ENCODE measurements at regions not wholly inside any gene's neighbourhood (a gene's known extent, or its start where the extent isn't known, plus 50 kb on each side); places are given as distances from the start of the nearest gene placed in this dataset.

- H3K27me3 ChIP-seq (replicated peaks; ENCODE audit: insufficient read depth, low read depth, low read length, poor library complexity), result no peaks in the 10 kb centered on the region
- H3K9me3 ChIP-seq (ENCODE audit: low read depth, low read length, poor library complexity, severe bottlenecking), result no peaks in the 10 kb centered on the region
- ChIA-PET POLR2A (ENCODE audit: low non-redundant PET) (no interaction called here), CTCF (no interaction called here)
- no peak for DNase-seq (ENCODE audit: low spot score)
- H3K36me3 ChIP-seq (ENCODE audit: insufficient read depth, low read length, poor library complexity, severe bottlenecking), result no peaks in the 10 kb centered on the region
- TF ChIP-seq EZH2 (IDR thresholded peaks at IDR 0.05; ENCODE audit: borderline replicate concordance, low read depth, low read length, poor library complexity, severe bottlenecking) (no peak), CTCF (conservative IDR thresholded peaks at IDR 0.05; ENCODE audit: low read depth, low read length) (no peak)
- no peak overlapping the region for H3K4me3 ChIP-seq (ENCODE audit: low read depth, low read length, poor library complexity, severe bottlenecking)
- no peak overlapping the region for H3K27ac ChIP-seq (ENCODE audit: low read depth, low read length, poor library complexity, severe bottlenecking)
- BruUV-seq (replicated peaks), result no TSS peak
- intact Hi-C loops (cut with micrococcal nuclease; ENCODE audit: unreplicated experiment), result no loop called here
- no peaks in the 10 kb centered on the region for H3K4me1 ChIP-seq (ENCODE audit: insufficient read depth, low read length, poor library complexity, severe bottlenecking)
Observed at GRCh38 chr11:33558097-33558496, 142.5 kb downstream of the C11orf91 start.

- DNase-seq (ENCODE audit: low spot score), result no peak
- no TSS peak for BruUV-seq (replicated peaks)
- Histone ChIP-seq H3K27me3 (replicated peaks; ENCODE audit: insufficient read depth, low read depth, low read length, poor library complexity) (peaks cover under 1% of the 10 kb centered on the region), H3K4me1 (ENCODE audit: insufficient read depth, low read length, poor library complexity, severe bottlenecking) (no peaks in the 10 kb centered on the region), H3K36me3 (ENCODE audit: insufficient read depth, low read length, poor library complexity, severe bottlenecking) (no peaks in the 10 kb centered on the region), H3K4me3 (ENCODE audit: low read depth, low read length, poor library complexity, severe bottlenecking) (no peak overlapping the region), H3K27ac (ENCODE audit: low read depth, low read length, poor library complexity, severe bottlenecking) (no peak overlapping the region), H3K9me3 (ENCODE audit: low read depth, low read length, poor library complexity, severe bottlenecking) (no peaks in the 10 kb centered on the region)
- CTCF ChIA-PET, result no interaction called here
- TF ChIP-seq EZH2 (IDR thresholded peaks at IDR 0.05; ENCODE audit: borderline replicate concordance, low read depth, low read length, poor library complexity, severe bottlenecking) (no peak), CTCF (conservative IDR thresholded peaks at IDR 0.05; ENCODE audit: low read depth, low read length) (no peak)
- intact Hi-C loops (cut with micrococcal nuclease; ENCODE audit: unreplicated experiment), result no loop called here
- POLR2A ChIA-PET (ENCODE audit: low non-redundant PET), result no interaction called here
Observed at GRCh38 chr11:33557201-33557600, 143.4 kb downstream of the C11orf91 start.

GRCh38 chr11:33554219-33554618, 146.4 kb downstream of the C11orf91 start:
- no peak overlapping the region for H3K27ac ChIP-seq (ENCODE audit: low read depth, low read length, poor library complexity, severe bottlenecking)

More at GRCh38 chr11:33554219-33554618, 146.4 kb downstream of the C11orf91 start:
- CTCF ChIA-PET, result interaction anchor here (0.5 to 1.1 kb wide), 2 partner anchors 141 to 188 kb away, joined by 3 to 5 read pairs; no protein-coding TSS in a partner anchor
- TF ChIP-seq EZH2 (IDR thresholded peaks at IDR 0.05; ENCODE audit: borderline replicate concordance, low read depth, low read length, poor library complexity, severe bottlenecking), result no peak
- no peak for TF ChIP-seq CTCF (conservative IDR thresholded peaks at IDR 0.05; ENCODE audit: low read depth, low read length)
- intact Hi-C loops (cut with micrococcal nuclease; ENCODE audit: unreplicated experiment), result no loop called here
- no TSS peak for BruUV-seq (replicated peaks)
- no peak for DNase-seq (ENCODE audit: low spot score)
- H3K4me1 ChIP-seq (ENCODE audit: insufficient read depth, low read length, poor library complexity, severe bottlenecking), result no peaks in the 10 kb centered on the region
- peaks cover 25% of the 10 kb centered on the region for H3K27me3 ChIP-seq (replicated peaks; ENCODE audit: insufficient read depth, low read depth, low read length, poor library complexity)
- no peak overlapping the region for H3K4me3 ChIP-seq (ENCODE audit: low read depth, low read length, poor library complexity, severe bottlenecking)
- H3K36me3 ChIP-seq (ENCODE audit: insufficient read depth, low read length, poor library complexity, severe bottlenecking), result no peaks in the 10 kb centered on the region
- POLR2A ChIA-PET (ENCODE audit: low non-redundant PET), result no interaction called here
- no peaks in the 10 kb centered on the region for H3K9me3 ChIP-seq (ENCODE audit: low read depth, low read length, poor library complexity, severe bottlenecking)

Measured in A673 (cell line).